Colonic mucosa (tissue), 4 donors: ENCODE measurements at regions not wholly inside any gene's neighbourhood (a gene's known extent, or its start where the extent isn't known, plus 50 kb on each side); places are given as distances from the start of the nearest gene placed in this dataset.

ENCODE experiments used
- DNase-seq: peaks from one replicate; pipeline ENCODE4 v3.0.0-alpha.2; 2020
- H3K27ac ChIP-seq: fragments of 200-600 bp; one replicate; pipeline ENCODE4 v1.8.0; 2021
- H3K27me3 ChIP-seq: fragments of 200-600 bp; one replicate; pipeline ENCODE4 v1.8.0; 2021
- H3K36me3 ChIP-seq: fragments of 200-600 bp; one replicate; pipeline ENCODE4 v1.8.0; 2021
- H3K4me1 ChIP-seq: fragments of 200-600 bp; one replicate; pipeline ENCODE4 v1.8.0; 2021; ENCODE audit warnings: mild to moderate bottlenecking
- H3K4me3 ChIP-seq: fragments of 200-600 bp; one replicate; pipeline ENCODE4 v1.8.0; 2021
- H3K9ac ChIP-seq, 2 donors: one replicate each; pipeline ENCODE4 v1.7.0; 2013; ENCODE audit warnings: control low read depth in 2 of 2, low read depth in 2 of 2, low read length in 2 of 2
- H3K9me3 ChIP-seq: fragments of 200-600 bp; one replicate; pipeline ENCODE4 v1.8.0; 2021
- intact Hi-C: fragments of 100-400 bp; cut with DNase I; formaldehyde crosslinking; loops from one replicate; pipeline ENCODE4 v1.14.1; 2022
- TF ChIP-seq, protein P1 (sequence below): fragments of 200-600 bp; IDR thresholded peaks from one replicate; pipeline ENCODE4 v1.8.0; 2022; ENCODE audit warnings: antibody characterized with exemption, mild to moderate bottlenecking
- donor health status: healthy.
- donor health status: DM: no; HTN: no; CAD: no.
- donor health status: DM: no; HTN: no; CAD: no.

DNA sequence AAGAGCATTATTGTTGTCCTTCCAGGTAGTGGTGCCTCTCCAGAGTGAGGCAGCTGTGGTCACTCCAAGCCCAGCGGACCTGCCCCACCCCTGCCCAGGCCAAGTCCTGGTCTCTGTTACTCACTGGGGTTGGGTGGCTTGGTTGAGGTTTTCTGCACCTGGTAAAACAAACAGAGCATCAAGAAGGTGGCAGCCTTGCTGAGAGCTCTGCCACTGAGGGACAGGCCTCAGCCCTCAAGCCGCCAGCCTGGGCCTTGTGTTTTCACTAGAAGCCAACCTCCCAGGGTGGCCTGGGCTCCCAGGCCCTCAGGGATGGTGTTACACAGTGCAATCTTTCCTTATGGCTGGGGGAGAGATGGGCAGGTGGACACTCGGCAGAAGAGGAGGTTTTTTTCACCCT lies 182.7 kb downstream of the BCOR start:
- no peak overlapping the region for H3K9ac ChIP-seq
- no peak overlapping the region for H3K4me3 ChIP-seq
- H3K27me3 ChIP-seq, result no peaks in the 10 kb centered on the region
- H3K27ac ChIP-seq, result no peak overlapping the region
- intact Hi-C loops, result no loop called here
- no peaks in the 10 kb centered on the region for H3K9me3 ChIP-seq
- no peak for DNase-seq
- TF ChIP-seq, protein P1, sequence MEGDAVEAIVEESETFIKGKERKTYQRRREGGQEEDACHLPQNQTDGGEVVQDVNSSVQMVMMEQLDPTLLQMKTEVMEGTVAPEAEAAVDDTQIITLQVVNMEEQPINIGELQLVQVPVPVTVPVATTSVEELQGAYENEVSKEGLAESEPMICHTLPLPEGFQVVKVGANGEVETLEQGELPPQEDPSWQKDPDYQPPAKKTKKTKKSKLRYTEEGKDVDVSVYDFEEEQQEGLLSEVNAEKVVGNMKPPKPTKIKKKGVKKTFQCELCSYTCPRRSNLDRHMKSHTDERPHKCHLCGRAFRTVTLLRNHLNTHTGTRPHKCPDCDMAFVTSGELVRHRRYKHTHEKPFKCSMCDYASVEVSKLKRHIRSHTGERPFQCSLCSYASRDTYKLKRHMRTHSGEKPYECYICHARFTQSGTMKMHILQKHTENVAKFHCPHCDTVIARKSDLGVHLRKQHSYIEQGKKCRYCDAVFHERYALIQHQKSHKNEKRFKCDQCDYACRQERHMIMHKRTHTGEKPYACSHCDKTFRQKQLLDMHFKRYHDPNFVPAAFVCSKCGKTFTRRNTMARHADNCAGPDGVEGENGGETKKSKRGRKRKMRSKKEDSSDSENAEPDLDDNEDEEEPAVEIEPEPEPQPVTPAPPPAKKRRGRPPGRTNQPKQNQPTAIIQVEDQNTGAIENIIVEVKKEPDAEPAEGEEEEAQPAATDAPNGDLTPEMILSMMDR, result no peak
- no peaks in the 10 kb centered on the region for H3K4me1 ChIP-seq
- no peaks in the 10 kb centered on the region for H3K36me3 ChIP-seq

DNA sequence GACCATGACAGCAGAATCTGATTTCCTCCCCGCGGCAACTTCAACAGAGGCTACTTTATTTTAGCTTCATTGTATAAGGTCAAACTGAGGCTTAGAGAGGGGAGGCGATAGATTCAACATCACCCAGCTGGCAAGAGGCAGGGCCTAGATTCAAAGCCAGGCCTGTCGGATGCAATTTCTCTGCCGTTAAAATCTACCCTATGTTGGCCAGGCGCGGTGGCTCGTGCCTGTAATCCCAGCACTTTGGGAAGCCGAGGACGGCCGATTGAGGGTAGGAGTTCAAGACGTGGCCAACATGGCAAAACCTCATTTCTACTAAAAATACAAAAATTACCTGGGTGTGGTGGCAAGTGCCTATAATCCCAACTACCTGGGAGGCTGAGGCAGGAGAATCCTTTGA lies 182.2 kb downstream of the BCOR start:
- no peaks in the 10 kb centered on the region for H3K27me3 ChIP-seq
- H3K4me1 ChIP-seq, result no peaks in the 10 kb centered on the region
- no peak overlapping the region for H3K4me3 ChIP-seq
- TF ChIP-seq, protein P1, result no peak
- intact Hi-C loops, result no loop called here
- no peak for DNase-seq
- H3K27ac ChIP-seq, result no peak overlapping the region
- no peak overlapping the region for H3K9ac ChIP-seq
- no peaks in the 10 kb centered on the region for H3K36me3 ChIP-seq
- no peaks in the 10 kb centered on the region for H3K9me3 ChIP-seq

DNA sequence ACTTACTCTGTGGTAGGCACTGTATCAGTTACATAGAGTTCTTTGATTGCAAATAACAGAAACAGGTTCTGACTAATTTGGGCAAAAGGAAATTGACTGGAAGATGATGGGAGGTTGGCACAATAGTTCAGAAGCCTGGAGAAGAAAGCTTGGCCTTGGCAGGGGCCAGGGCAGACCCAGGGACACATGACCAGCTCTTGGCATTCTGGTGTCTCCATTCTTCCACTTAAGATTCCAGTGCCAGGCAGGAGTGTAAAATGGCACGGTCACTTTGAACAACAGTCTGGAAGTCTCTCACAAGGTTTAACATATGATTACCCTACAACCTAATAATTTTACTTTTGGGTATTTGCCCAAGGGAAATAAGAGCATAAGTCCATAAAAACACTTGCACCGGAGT lies 175.9 kb downstream of the BCOR start:
- H3K27me3 ChIP-seq, result no peaks in the 10 kb centered on the region
- no peaks in the 10 kb centered on the region for H3K4me1 ChIP-seq
- no peak overlapping the region for H3K27ac ChIP-seq
- H3K36me3 ChIP-seq, result no peaks in the 10 kb centered on the region
- no peak for DNase-seq
- no peak overlapping the region for H3K4me3 ChIP-seq
- no peaks in the 10 kb centered on the region for H3K9me3 ChIP-seq
- intact Hi-C loops, result no loop called here
- H3K9ac ChIP-seq, result no peak overlapping the region
- TF ChIP-seq, protein P1, result no peak

DNA sequence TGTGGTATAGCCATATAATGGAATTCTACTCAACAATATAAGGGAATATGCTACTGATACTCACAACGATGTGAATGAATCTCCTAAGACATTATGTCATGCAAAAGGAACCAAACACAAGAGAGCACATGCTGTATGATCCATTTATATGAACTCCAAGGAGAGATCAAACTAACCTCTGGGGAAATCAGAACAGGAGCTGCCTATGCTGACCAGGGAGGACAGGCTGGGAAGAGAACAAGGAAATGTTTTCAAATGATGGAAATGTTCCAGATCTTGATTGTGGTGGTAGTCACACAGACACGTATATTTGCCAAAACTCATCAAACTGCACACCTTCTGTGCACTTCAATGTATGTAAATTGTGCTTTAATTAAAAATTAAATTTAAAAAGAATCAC lies 175.3 kb downstream of the BCOR start:
- H3K9me3 ChIP-seq, result no peaks in the 10 kb centered on the region
- H3K9ac ChIP-seq, result no peak overlapping the region
- no peak overlapping the region for H3K4me3 ChIP-seq
- no peak for DNase-seq
- TF ChIP-seq, protein P1, result no peak
- no peak overlapping the region for H3K27ac ChIP-seq
- H3K4me1 ChIP-seq, result no peaks in the 10 kb centered on the region
- no peaks in the 10 kb centered on the region for H3K27me3 ChIP-seq
- H3K36me3 ChIP-seq, result no peaks in the 10 kb centered on the region
- intact Hi-C loops, result no loop called here

DNA sequence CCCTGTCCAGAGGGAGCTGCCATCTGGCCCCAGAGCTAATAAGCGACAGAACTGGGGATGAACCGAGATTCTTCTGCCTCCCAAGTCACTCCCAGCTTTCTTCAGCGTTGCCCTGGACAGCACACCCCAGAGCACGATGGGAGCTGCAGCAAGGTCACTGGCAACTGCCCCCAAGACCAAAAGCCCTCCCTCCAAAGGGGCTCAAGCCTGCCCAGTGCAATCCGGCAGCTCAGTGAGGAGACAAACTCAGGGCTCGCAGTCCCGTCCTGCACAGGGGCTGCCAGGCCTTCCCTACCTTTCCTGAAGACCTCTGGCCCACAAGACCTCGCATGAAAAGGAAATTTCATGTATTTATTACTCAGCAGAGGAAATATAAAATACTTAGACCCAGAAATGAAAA lies 174.8 kb downstream of the BCOR start:
- intact Hi-C loops, result no loop called here
- Histone ChIP-seq H3K36me3 (no peaks in the 10 kb centered on the region), H3K27me3 (no peaks in the 10 kb centered on the region), H3K27ac (no peak overlapping the region), H3K4me3 (no peak overlapping the region), H3K9ac (no peak overlapping the region), H3K9me3 (no peaks in the 10 kb centered on the region), H3K4me1 (no peaks in the 10 kb centered on the region)
- no peak for DNase-seq
- TF ChIP-seq, protein P1, result no peak

DNA sequence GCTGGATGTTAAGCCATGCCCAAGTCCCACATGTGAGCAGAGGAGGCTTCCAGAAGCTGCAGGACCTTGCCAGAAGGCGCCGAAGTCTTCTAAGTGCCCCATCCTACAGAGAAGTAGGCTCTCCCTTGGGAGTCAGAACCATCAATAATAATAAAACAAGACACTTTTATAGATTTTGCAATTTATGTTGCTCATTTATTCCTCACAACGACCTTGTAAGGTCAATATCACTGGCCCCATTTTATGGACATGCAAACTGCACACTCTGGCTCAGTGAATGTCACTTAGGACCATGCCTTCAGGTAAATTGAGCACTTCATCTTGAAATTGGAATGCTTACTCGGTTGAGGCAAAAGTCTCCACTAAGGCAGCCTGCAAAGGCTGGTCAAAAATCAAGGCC lies 170.4 kb downstream of the BCOR start:
- Histone ChIP-seq H3K9ac (no peak overlapping the region), H3K27ac (no peak overlapping the region), H3K36me3 (no peaks in the 10 kb centered on the region), H3K4me1 (no peaks in the 10 kb centered on the region), H3K4me3 (no peak overlapping the region), H3K9me3 (no peaks in the 10 kb centered on the region), H3K27me3 (no peaks in the 10 kb centered on the region)
- intact Hi-C loops, result no loop called here
- TF ChIP-seq, protein P1, result no peak
- DNase-seq, result no peak
